Breast epithelium (tissue), 4 donors: ENCODE measurements at regions not wholly inside any gene's neighbourhood (a gene's known extent, or its start where the extent isn't known, plus 50 kb on each side); places are given as distances from the start of the nearest gene placed in this dataset.

ENCODE experiments used
- DNase-seq, 2 donors: peaks; one replicate each; pipeline ENCODE4 v3.0.0-alpha.2; 2019; ENCODE audit warnings: low spot score in 2 of 2
- H3K27ac ChIP-seq, 2 donors: fragments of 200-600 bp; sonication (generic) in 1 of 2; one replicate each; pipeline ENCODE4 v1.5.1; 2016 to 2019; ENCODE audit warnings: mild to moderate bottlenecking in 1 of 2
- H3K27me3 ChIP-seq, 2 donors: fragments of 200-600 bp; sonication (generic) in 1 of 2; one replicate each; pipeline versions ENCODE4 v1.5.1 to v1.6.0; 2017 to 2019; ENCODE audit warnings: control low read depth in 1 of 2, mild to moderate bottlenecking in 1 of 2
- H3K36me3 ChIP-seq: fragments of 200-600 bp; one replicate; pipeline ENCODE4 v1.5.1; 2019
- H3K4me1 ChIP-seq, 2 donors: fragments of 200-600 bp; sonication (generic); one replicate each; pipeline ENCODE4 v1.5.1; 2016 to 2019; ENCODE audit warnings: control low read depth in 1 of 2
- H3K4me3 ChIP-seq, 3 donors: fragments of 200-600 bp; sonication (generic); 1 replicate in 2 of 3; 2 replicates in 1 of 3; pipeline ENCODE4 v1.5.1; 2016 to 2019; ENCODE audit warnings: mild to moderate bottlenecking in 3 of 3, moderate library complexity in 2 of 3
- H3K9me3 ChIP-seq, 2 donors: fragments of 200-600 bp; sonication (generic) in 1 of 2; one replicate each; pipeline ENCODE4 v1.5.1; 2016 to 2019; ENCODE audit warnings: control low read depth in 1 of 2
- POLR2A ChIP-seq: fragments of 450-650 bp; IDR thresholded peaks from one replicate; pipeline ENCODE4 v1.6.1; 2016; ENCODE audit warnings: antibody characterized with exemption, mild to moderate bottlenecking, moderate library complexity
- POLR2AphosphoS5 ChIP-seq, 3 donors: sonication (generic); formaldehyde crosslinking; IDR thresholded peaks; one replicate each; pipeline ENCODE4 v1.6.1; 2017; ENCODE audit warnings: antibody characterized with exemption in 3 of 3
- intact Hi-C: fragments of 100-400 bp; cut with DNase I; formaldehyde crosslinking; loops from one replicate; pipeline ENCODE4 v1.15.1; 2023; ENCODE audit warnings: low total_unique reads
- TF ChIP-seq, protein P1 (sequence below), 3 donors: fragments of 450-650 bp; IDR thresholded peaks; one replicate each; pipeline ENCODE4 v1.5.1; 2016 to 2017; ENCODE audit warnings: antibody characterized with exemption in 3 of 3, mild to moderate bottlenecking in 3 of 3, moderate library complexity in 3 of 3

DNA sequence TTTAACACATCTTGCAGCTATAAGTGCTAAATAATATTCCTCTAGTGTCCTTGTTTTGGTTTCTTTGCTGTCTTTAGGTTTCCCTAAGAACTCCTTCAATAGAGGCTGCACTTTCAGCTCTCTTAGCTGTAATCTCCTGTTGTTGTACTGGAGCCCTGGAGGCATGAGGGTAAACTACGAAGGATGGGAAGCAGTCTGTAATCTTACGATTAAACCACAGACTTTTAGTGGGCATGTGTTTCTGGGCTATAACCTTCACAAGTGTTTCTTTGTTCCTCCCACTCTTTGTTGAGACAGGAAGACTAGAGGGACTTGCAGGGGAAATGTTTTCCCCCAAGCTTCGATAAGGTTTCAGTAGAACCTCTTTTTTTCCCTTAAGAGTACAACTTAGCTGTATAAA, 1058.1 kb downstream of the NSUN3 start:
- Histone ChIP-seq H3K27ac (no peak overlapping the region), H3K36me3 (no peaks in the 10 kb centered on the region), H3K4me1 (no peaks in the 10 kb centered on the region), H3K9me3 (no peaks in the 10 kb centered on the region), H3K4me3 (no peak overlapping the region), H3K27me3 (no peaks in the 10 kb centered on the region)
- TF ChIP-seq POLR2A = no peak
- DNase-seq = no peak
- intact Hi-C loops = no loop called here

- DNase-seq = no peak
- no peak overlapping the region for H3K27ac ChIP-seq
- TF ChIP-seq, protein P1, sequence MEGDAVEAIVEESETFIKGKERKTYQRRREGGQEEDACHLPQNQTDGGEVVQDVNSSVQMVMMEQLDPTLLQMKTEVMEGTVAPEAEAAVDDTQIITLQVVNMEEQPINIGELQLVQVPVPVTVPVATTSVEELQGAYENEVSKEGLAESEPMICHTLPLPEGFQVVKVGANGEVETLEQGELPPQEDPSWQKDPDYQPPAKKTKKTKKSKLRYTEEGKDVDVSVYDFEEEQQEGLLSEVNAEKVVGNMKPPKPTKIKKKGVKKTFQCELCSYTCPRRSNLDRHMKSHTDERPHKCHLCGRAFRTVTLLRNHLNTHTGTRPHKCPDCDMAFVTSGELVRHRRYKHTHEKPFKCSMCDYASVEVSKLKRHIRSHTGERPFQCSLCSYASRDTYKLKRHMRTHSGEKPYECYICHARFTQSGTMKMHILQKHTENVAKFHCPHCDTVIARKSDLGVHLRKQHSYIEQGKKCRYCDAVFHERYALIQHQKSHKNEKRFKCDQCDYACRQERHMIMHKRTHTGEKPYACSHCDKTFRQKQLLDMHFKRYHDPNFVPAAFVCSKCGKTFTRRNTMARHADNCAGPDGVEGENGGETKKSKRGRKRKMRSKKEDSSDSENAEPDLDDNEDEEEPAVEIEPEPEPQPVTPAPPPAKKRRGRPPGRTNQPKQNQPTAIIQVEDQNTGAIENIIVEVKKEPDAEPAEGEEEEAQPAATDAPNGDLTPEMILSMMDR (IDR thresholded peaks at IDR 0.05) = no peak
- TF ChIP-seq POLR2A (no peak), POLR2AphosphoS5 (IDR thresholded peaks at IDR 0.05) (no peak)
- H3K36me3 ChIP-seq = no peaks in the 10 kb centered on the region
- H3K9me3 ChIP-seq = no peaks in the 10 kb centered on the region
- no peak overlapping the region for H3K4me3 ChIP-seq
- no peaks in the 10 kb centered on the region for H3K4me1 ChIP-seq
- intact Hi-C loops = no loop called here
- H3K27me3 ChIP-seq = no peaks in the 10 kb centered on the region
These were observed 1060.2 kb downstream of the NSUN3 start for GRCh38 chr3:95123104-95123503.

- Histone ChIP-seq H3K9me3 (no peaks in the 10 kb centered on the region), H3K4me3 (no peak overlapping the region), H3K36me3 (no peaks in the 10 kb centered on the region), H3K27me3 (no peaks in the 10 kb centered on the region), H3K4me1 (no peaks in the 10 kb centered on the region), H3K27ac (no peak overlapping the region)
- intact Hi-C loops = no loop called here
- no peak for DNase-seq
- TF ChIP-seq, protein P1 (IDR thresholded peaks at IDR 0.05) = no peak
- TF ChIP-seq POLR2AphosphoS5 (IDR thresholded peaks at IDR 0.05) = no peak
- no peak for TF ChIP-seq POLR2A
These were observed 1072.0 kb downstream of the NSUN3 start for GRCh38 chr3:95134693-95135413.

DNA sequence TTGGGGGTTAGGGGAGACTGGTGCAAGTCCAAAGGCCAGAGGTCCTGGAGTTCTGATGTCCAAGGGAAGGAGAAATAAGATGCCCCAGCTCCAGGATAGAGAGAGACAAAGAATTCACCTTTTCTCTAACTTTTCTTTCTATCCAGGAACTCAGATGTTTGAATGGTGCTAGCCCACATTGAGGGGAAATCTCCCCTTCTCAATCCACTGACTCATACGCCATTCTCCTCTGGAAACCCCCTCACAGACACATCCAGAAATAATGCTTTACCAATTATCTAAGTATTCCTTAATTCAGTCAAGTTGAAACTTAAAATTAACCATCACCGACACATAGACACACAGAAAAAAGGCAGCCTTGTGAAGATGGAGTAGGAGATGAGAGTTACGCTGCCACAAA, 1085.2 kb downstream of the NSUN3 start:
- intact Hi-C loops = no loop called here
- H3K4me1 ChIP-seq = no peaks in the 10 kb centered on the region
- no peak overlapping the region for H3K27ac ChIP-seq
- DNase-seq = no peak
- H3K36me3 ChIP-seq = no peaks in the 10 kb centered on the region
- no peaks in the 10 kb centered on the region for H3K9me3 ChIP-seq
- TF ChIP-seq, protein P1 (IDR thresholded peaks at IDR 0.05) = no peak
- TF ChIP-seq POLR2AphosphoS5 (IDR thresholded peaks at IDR 0.05) = no peak
- TF ChIP-seq POLR2A = no peak
- H3K27me3 ChIP-seq = no peaks in the 10 kb centered on the region
- H3K4me3 ChIP-seq = no peak overlapping the region

DNA sequence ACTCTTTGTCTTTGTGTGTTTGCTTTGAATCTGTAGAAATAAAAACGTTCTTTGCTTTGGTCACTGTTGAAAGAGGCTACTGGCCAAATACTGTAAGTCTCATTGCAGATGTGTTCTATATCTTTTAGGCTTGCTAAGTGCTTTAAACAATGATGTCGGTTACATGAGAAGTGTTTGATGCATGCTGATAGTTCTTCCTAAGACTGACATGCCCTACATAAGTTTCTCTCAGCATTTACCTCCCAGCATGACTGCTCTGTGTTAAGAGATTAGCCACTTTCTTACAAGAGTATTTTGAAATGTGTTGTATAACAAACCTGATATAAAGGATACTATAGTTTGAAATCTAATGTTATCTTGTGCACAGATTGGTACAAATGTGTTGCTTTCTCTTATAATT, 1088.7 kb downstream of the NSUN3 start:
- no peaks in the 10 kb centered on the region for H3K4me1 ChIP-seq
- no peaks in the 10 kb centered on the region for H3K36me3 ChIP-seq
- no peak overlapping the region for H3K4me3 ChIP-seq
- DNase-seq = no peak
- no peak overlapping the region for H3K27ac ChIP-seq
- no peaks in the 10 kb centered on the region for H3K9me3 ChIP-seq
- TF ChIP-seq POLR2AphosphoS5 (IDR thresholded peaks at IDR 0.05) = no peak
- no peak for TF ChIP-seq POLR2A
- TF ChIP-seq, protein P1 (IDR thresholded peaks at IDR 0.05) = no peak
- no peaks in the 10 kb centered on the region for H3K27me3 ChIP-seq
- intact Hi-C loops = no loop called here

GRCh38 chr3:95154766-95155165, 1091.9 kb downstream of the NSUN3 start:
- H3K4me3 ChIP-seq = no peak overlapping the region
- H3K36me3 ChIP-seq = no peaks in the 10 kb centered on the region
- H3K27ac ChIP-seq = no peak overlapping the region
- DNase-seq = no peak
- H3K4me1 ChIP-seq = no peaks in the 10 kb centered on the region
- H3K9me3 ChIP-seq = no peaks in the 10 kb centered on the region
- TF ChIP-seq POLR2AphosphoS5 (IDR thresholded peaks at IDR 0.05) = no peak
- TF ChIP-seq POLR2A = no peak
- TF ChIP-seq, protein P1 (IDR thresholded peaks at IDR 0.05) = no peak
- intact Hi-C loops = no loop called here
- no peaks in the 10 kb centered on the region for H3K27me3 ChIP-seq
